Hepatocyte (in vitro differentiated cells): ENCODE measurements at regions not wholly inside any gene's neighbourhood (a gene's known extent, or its start where the extent isn't known, plus 50 kb on each side); places are given as distances from the start of the nearest gene placed in this dataset.

ENCODE experiments used
- DNase-seq: peaks from one replicate; pipeline ENCODE4 v3.0.0-alpha.2; 2016; ENCODE audit warnings: low spot score
- H2AFZ ChIP-seq: fragments of 200-600 bp; sonication (generic); 2 replicates; pipeline ENCODE4 v1.6.0; 2016; ENCODE audit warnings: antibody characterized with exemption, mild to moderate bottlenecking
- H3K27ac ChIP-seq: fragments of 200-600 bp; sonication (generic); 2 replicates; pipeline ENCODE4 v1.5.1; 2016; ENCODE audit warnings: mild to moderate bottlenecking
- H3K27me3 ChIP-seq: fragments of 200-600 bp; sonication (generic); 2 replicates; pipeline ENCODE4 v1.6.1; 2016
- H3K36me3 ChIP-seq: fragments of 200-600 bp; sonication (generic); replicated peaks from 2 replicates; pipeline ENCODE4 v1.5.1; 2016; ENCODE audit warnings: low read depth; ENCODE audit not compliant: insufficient read depth
- H3K4me1 ChIP-seq: fragments of 200-600 bp; sonication (generic); 2 replicates; pipeline ENCODE4 v1.5.1; 2016; ENCODE audit warnings: mild to moderate bottlenecking, moderate library complexity; ENCODE audit not compliant: insufficient read depth
- H3K4me2 ChIP-seq: fragments of 200-600 bp; sonication (generic); 2 replicates; pipeline ENCODE4 v1.6.0; 2016
- H3K4me3 ChIP-seq: fragments of 200-600 bp; sonication (generic); 2 replicates; pipeline ENCODE4 v1.5.1; 2016; ENCODE audit warnings: mild to moderate bottlenecking
- H3K79me2 ChIP-seq: fragments of 200-600 bp; sonication (generic); 2 replicates; pipeline ENCODE4 v1.6.0; 2017; ENCODE audit warnings: mild to moderate bottlenecking
- H3K9me2 ChIP-seq: fragments of 200-600 bp; sonication (generic); replicated peaks from 2 replicates; pipeline ENCODE4 v1.6.0; 2017; ENCODE audit warnings: mild to moderate bottlenecking; ENCODE audit not compliant: insufficient read depth
- H3K9me3 ChIP-seq: fragments of 200-600 bp; sonication (generic); 2 replicates; pipeline ENCODE4 v1.5.1; 2016; ENCODE audit warnings: low read depth, mild to moderate bottlenecking
- H4K20me1 ChIP-seq: fragments of 200-600 bp; sonication (generic); 2 replicates; pipeline ENCODE4 v1.6.0; 2016; ENCODE audit warnings: mild to moderate bottlenecking; ENCODE audit not compliant: insufficient read depth, poor library complexity, severe bottlenecking
- EZH2 ChIP-seq: fragments of 200-600 bp; sonication (generic); IDR thresholded peaks from 2 replicates; pipeline ENCODE4 v1.6.1; 2016; ENCODE audit warnings: antibody characterized with exemption, mild to moderate bottlenecking, borderline replicate concordance
- EZH2phosphoT487 ChIP-seq: fragments of 200-600 bp; sonication (generic); IDR thresholded peaks from one replicate; pipeline ENCODE4 v1.6.1; 2018; ENCODE audit warnings: antibody characterized with exemption, mild to moderate bottlenecking, low read depth, moderate library complexity; ENCODE audit not compliant: unreplicated experiment, severe bottlenecking
- WGBS: methylation state at CpG from one replicate; pipeline ENCODE4 v1.1.6; 2016; ENCODE audit warnings: low lambda C conversion rate; ENCODE audit errors: missing lambda C conversion rate; 5-methylcytosine and 5-hydroxymethylcytosine counted together
- TF ChIP-seq, protein P1 (sequence below): fragments of 200-600 bp; sonication (generic); IDR thresholded peaks from 2 replicates; pipeline ENCODE4 v1.5.1; 2016; ENCODE audit warnings: antibody characterized with exemption, mild to moderate bottlenecking; ENCODE audit not compliant: poor library complexity

DNA sequence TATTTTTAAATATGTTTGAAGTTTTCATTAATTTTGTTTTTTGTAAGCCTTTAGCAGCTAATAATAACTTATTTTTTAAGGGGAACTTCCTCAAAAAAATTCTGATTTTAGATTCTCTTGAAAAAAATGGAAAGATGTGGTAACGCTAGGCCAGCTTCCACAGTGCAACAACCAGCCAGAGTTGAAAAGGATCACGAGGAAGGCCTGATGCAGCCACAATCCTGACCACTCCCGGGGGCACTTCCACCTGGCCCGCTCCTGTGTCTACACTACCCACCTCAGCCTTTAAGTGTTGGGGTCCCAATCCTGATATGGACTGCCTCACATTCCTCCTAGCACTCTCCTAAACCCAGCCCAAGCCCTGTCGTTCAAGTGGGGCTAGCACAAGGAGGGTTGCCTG lies 101.1 kb downstream of the TMEM17 start:
- Histone ChIP-seq H3K36me3 (no peaks in the 10 kb centered on the region), H3K27me3 (no peaks in the 10 kb centered on the region), H3K27ac (no peak overlapping the region), H3K4me1 (no peaks in the 10 kb centered on the region), H3K79me2 (no peaks in the 10 kb centered on the region), H3K4me2 (no peak overlapping the region), H3K9me3 (no peaks in the 10 kb centered on the region), H3K4me3 (no peak overlapping the region), H2AFZ (no peak overlapping the region), H4K20me1 (no peaks in the 10 kb centered on the region), H3K9me2 (no peaks in the 10 kb centered on the region)
- DNase-seq: no peak
- TF ChIP-seq, protein P1, sequence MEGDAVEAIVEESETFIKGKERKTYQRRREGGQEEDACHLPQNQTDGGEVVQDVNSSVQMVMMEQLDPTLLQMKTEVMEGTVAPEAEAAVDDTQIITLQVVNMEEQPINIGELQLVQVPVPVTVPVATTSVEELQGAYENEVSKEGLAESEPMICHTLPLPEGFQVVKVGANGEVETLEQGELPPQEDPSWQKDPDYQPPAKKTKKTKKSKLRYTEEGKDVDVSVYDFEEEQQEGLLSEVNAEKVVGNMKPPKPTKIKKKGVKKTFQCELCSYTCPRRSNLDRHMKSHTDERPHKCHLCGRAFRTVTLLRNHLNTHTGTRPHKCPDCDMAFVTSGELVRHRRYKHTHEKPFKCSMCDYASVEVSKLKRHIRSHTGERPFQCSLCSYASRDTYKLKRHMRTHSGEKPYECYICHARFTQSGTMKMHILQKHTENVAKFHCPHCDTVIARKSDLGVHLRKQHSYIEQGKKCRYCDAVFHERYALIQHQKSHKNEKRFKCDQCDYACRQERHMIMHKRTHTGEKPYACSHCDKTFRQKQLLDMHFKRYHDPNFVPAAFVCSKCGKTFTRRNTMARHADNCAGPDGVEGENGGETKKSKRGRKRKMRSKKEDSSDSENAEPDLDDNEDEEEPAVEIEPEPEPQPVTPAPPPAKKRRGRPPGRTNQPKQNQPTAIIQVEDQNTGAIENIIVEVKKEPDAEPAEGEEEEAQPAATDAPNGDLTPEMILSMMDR: no peak
- TF ChIP-seq EZH2phosphoT487: no peak
- TF ChIP-seq EZH2: no peak
- WGBS: 93% methylated on average over 5 of the region's 5 CpGs

DNA sequence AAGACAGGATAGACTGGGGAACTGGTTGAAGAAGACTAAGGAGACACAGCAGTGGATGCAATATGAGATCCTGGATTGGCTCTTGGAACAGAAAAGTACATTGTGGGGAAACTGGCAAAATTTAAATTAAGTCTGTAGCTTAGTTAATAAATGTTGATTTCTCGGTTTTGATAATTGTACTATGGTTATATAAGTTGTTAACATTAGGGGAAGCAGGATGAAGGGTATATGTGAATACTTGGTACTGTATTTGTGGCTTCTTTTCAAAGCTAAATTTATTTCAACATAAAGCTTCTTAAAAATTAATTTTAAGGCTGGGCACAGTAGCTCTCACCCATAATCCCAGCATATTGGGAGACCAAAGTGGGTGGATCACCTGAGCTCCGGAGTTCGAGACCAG lies 103.8 kb downstream of the TMEM17 start:
- no peak for TF ChIP-seq EZH2
- Histone ChIP-seq H3K4me1 (no peaks in the 10 kb centered on the region), H3K36me3 (no peaks in the 10 kb centered on the region), H3K4me2 (no peak overlapping the region), H4K20me1 (no peaks in the 10 kb centered on the region), H3K9me2 (no peaks in the 10 kb centered on the region), H2AFZ (no peak overlapping the region), H3K4me3 (no peak overlapping the region), H3K79me2 (no peaks in the 10 kb centered on the region), H3K27me3 (no peaks in the 10 kb centered on the region), H3K27ac (no peak overlapping the region), H3K9me3 (no peaks in the 10 kb centered on the region)
- no peak for DNase-seq
- 90% methylated on average over 3 of the region's 3 CpGs for WGBS

DNA sequence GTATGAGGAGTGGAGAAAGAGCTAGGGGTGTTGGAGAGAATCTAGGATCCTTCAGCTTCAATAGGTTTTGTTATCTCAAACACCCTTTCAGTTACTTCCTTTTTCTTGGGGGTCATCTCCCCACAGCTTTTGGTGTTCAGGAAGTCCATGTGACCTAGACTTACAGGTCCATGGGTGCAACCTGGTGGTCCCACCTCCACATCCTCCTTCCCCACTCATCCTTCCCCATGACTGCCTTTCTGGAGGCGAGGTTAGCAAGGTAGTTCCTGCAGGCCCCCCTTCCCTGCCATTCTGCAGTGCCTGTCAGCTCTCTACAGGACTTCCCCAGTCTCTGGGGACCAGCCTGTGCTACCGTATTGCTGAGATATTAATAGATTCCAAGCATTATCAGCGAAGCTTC lies 107.6 kb downstream of the TMEM17 start:
- Histone ChIP-seq H3K4me3 (no peak overlapping the region), H3K9me3 (no peaks in the 10 kb centered on the region), H3K4me1 (no peaks in the 10 kb centered on the region), H3K4me2 (no peak overlapping the region), H3K27ac (no peak overlapping the region), H3K27me3 (no peaks in the 10 kb centered on the region), H4K20me1 (no peaks in the 10 kb centered on the region), H3K9me2 (no peaks in the 10 kb centered on the region), H3K36me3 (no peaks in the 10 kb centered on the region), H2AFZ (no peak overlapping the region), H3K79me2 (no peaks in the 10 kb centered on the region)
- DNase-seq: no peak
- 91% methylated on average over 3 of the region's 3 CpGs for WGBS
- no peak for TF ChIP-seq EZH2
- no peak for TF ChIP-seq EZH2phosphoT487
- TF ChIP-seq, protein P1: no peak

DNA sequence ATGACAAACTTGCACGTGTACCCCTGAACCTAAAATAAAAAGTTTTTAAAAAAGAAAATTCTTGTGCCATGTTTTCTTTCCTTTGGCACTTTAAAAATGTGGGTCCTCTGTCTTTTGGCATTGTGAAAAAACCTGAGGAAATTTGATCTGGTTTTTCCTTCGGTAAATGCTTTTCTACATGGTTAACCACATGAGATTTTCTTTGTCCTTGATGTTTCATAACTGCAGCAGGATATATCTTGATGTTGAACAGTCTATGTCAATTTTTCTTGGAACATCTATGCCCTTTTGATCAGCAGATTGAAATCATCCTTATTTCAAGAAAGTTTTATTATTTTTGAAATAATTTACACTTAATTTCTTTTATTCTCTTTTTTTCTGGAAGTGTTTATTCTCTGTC lies 109.1 kb downstream of the TMEM17 start:
- no peak for DNase-seq
- no peak for TF ChIP-seq EZH2
- TF ChIP-seq EZH2phosphoT487: no peak
- TF ChIP-seq, protein P1: no peak
- Histone ChIP-seq H3K9me2 (no peaks in the 10 kb centered on the region), H3K4me3 (no peak overlapping the region), H2AFZ (no peak overlapping the region), H3K4me2 (no peak overlapping the region), H3K4me1 (no peaks in the 10 kb centered on the region), H3K27me3 (no peaks in the 10 kb centered on the region), H3K36me3 (no peaks in the 10 kb centered on the region), H4K20me1 (no peaks in the 10 kb centered on the region), H3K79me2 (no peaks in the 10 kb centered on the region), H3K27ac (no peak overlapping the region), H3K9me3 (no peaks in the 10 kb centered on the region)
- 75% methylated on average over 2 of the region's 2 CpGs for WGBS
